ENCODE measurements at regions not wholly inside any gene's neighbourhood (a gene's known extent, or its start where the extent isn't known, plus 50 kb on each side); places are given as distances from the start of the nearest gene placed in this dataset.

GRCh38 chr5:108696407-108696806 is 51.3 kb upstream of the FER start:
- no peak for TF ChIP-seq CTCF (IDR thresholded peaks at IDR 0.05; ENCODE audit: insufficient read depth, low read depth, low read length)
- no peak for TF ChIP-seq EZH2 (IDR thresholded peaks at IDR 0.05; ENCODE audit: insufficient read depth, low read length)

Measured in astrocyte (in vitro differentiated cells and primary cell).